ENCODE measurements at regions not wholly inside any gene's neighbourhood (a gene's known extent, or its start where the extent isn't known, plus 50 kb on each side); places are given as distances from the start of the nearest gene placed in this dataset.

GRCh38 chr11:15347969-15348734 is 233.4 kb downstream of the INSC start:
- no peak for TF ChIP-seq CTCF (conservative IDR thresholded peaks at IDR 0.05; ENCODE audit: low read depth in 2 of 2)
- no peak for TF ChIP-seq REST (IDR thresholded peaks at IDR 0.05; ENCODE audit: unreplicated experiment)
- TF ChIP-seq EZH2phosphoT487 (IDR thresholded peaks at IDR 0.05; ENCODE audit: unreplicated experiment) = no peak
- no peak for TF ChIP-seq POLR2AphosphoS5 (IDR thresholded peaks at IDR 0.05; ENCODE audit: low read depth)
